Cardiac fibroblast (primary cell): ENCODE measurements at regions not wholly inside any gene's neighbourhood (a gene's known extent, or its start where the extent isn't known, plus 50 kb on each side); places are given as distances from the start of the nearest gene placed in this dataset.

Source experiments
- DNase-seq, 2 donors: peaks; one replicate each; pipeline versions ENCODE4 v3.0.0 to v3.0.0-alpha.2; 2010; ENCODE audit warnings: low read depth in 2 of 2
- H3K4me3 ChIP-seq, 2 donors: replicated peaks in 1 of 2; 1 replicate in 1 of 2; 2 replicates in 1 of 2; pipeline ENCODE4 v1.5.1; 2011; ENCODE audit warnings: low read depth in 2 of 2, low read length in 2 of 2, mild to moderate bottlenecking in 2 of 2, moderate library complexity in 1 of 2
- CTCF ChIP-seq: IDR thresholded peaks from one replicate; pipeline ENCODE4 v1.5.1; 2011; ENCODE audit warnings: low read depth, mild to moderate bottlenecking, low read length, inconsistent platforms

DNA sequence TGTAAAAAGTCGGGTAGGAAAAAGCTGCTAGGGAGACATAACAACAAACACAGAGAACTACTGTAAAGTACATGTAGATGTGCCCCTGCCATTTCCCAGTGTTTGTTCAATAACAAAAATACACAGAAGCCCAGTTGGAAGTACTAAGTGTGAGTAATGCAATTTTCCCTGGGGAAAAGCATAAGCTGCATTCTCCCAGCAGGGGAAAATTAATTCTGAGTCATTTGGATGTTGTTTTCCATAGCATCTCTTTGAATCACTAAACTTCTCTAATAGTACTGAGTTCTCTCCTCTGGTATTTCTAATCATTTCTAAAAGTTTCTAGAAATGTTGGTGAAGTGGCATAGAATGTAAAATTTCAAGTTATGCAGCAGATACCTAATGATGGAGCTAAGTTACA, 1114.9 kb downstream of the C4orf33 start:
- TF ChIP-seq CTCF = no peak

GRCh38 chr4:130214268-130214667, 1118.3 kb downstream of the C4orf33 start:
- peak in 1 of 2 donors; percentile 6 for DNase-seq
- H3K4me3 ChIP-seq = no peak overlapping the region
- no peak for TF ChIP-seq CTCF

More for the DNA sequence above, 1114.9 kb downstream of the C4orf33 start:
- peak; percentile 82 to 92 for DNase-seq
- no peak overlapping the region for H3K4me3 ChIP-seq

DNA sequence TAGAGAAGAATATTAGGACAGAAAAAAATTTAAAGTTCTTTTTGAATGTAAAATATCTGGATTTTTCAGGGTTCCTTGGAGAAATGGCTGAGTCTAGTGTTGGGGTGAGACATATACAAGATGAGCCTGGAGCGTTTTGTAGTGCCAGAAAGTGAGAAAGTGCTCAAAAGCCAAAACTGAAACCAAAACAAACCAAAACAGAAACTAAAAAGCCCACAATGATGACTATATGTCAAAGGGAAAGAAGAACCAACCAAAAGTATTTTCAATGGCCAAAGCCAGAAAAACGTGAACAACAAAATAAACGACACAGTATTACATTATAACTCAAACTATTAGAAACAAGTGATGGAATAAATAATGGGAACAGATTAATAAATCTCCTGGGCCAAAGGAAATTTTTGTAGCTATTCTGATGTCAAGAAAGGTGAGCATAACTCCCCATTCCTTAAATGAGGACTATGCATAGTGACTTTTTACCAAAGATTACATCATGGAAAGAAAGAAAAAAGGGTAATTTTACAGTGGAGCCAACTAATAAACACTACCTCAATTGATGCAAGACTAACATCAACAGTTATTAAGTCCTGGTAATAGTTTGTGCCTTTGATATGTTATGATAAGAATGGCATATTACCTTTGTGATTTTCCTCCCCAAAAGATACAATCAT, 1137.6 kb downstream of the C4orf33 start:
- TF ChIP-seq CTCF = no peak
- peak; percentile 10 to 36 for DNase-seq
- no peak overlapping the region for H3K4me3 ChIP-seq

DNA sequence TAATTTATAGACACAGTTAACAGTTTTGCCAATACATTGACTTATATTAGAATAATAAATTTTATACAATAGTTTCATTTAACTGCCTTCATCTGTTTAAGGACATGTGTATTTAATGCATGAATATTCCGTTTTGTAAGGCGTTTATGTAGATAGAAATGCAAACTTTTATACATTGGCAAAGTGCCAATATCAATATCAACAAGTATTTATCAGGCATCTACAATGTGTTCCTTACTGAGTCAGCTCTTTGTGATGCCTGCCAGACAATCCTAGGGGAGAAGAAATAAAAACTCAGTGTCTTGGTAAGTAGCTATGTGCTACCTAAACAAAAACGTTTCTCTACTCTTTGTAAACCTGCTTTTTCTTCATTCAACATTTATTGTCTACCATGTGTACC, 1142.2 kb downstream of the C4orf33 start:
- no peak for TF ChIP-seq CTCF
- peak; percentile 3 to 53 for DNase-seq
- no peak overlapping the region for H3K4me3 ChIP-seq

DNA sequence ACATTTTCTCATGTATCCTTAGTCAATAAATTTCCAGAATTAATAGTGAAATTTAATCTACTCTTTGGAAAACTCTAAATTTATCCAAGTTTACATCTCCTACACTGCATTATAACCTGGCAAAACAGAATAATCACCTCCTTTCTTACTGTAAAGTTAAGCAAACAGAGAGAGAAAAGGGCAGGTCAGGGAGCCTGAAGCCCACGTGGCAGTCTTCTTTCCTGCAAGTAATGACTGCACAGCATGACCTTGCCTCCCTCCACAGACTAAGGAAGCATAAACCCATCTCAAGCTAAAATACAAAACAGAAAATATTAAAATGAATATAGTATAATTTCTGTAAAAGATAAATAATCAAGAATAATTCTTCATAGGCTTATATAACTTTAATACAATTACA, 1153.0 kb downstream of the C4orf33 start:
- no peak for DNase-seq
- TF ChIP-seq CTCF = no peak
- H3K4me3 ChIP-seq = no peak overlapping the region

DNA sequence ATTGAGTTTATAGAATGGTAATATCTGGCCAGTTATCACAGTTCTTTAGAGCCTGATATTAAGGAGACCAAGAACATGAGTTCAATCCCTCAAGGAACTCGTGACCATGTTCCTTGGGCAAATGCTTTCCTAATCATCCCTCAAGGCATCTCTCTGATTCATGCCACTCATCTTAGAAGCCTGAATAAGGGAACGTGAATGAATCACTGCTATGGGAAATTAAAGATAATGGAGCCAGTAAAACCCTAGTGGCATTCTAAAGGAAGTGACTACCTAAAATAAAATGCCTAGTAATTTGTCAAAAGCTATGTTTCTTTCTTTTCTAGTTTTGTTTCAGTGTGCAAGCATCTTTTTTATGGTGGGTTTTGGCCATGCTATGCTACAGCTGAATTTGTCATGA, 1161.3 kb downstream of the C4orf33 start:
- H3K4me3 ChIP-seq = no peak overlapping the region

More for the DNA sequence above, 1161.3 kb downstream of the C4orf33 start:
- peak; percentile 26 for TF ChIP-seq CTCF
- peak; percentile 47 to 89 for DNase-seq
